HCT116 (cell line): ENCODE measurements at regions not wholly inside any gene's neighbourhood (a gene's known extent, or its start where the extent isn't known, plus 50 kb on each side); places are given as distances from the start of the nearest gene placed in this dataset.
"Not testable (repeated sequence)": the region's sequence is repeated elsewhere in the genome, so short reads cannot be mapped to it uniquely, and the experiment has no call there.

Experiments used
- ATAC-seq: fragments of 200-7000 bp; cut with Tn5 transposase; 2 replicates; pipeline ENCODE4 v1.9.1; 2020; ENCODE audit warnings: mild to moderate bottlenecking, moderate library complexity
- BruUV-seq: library from RNA; stranded (reverse); fragments of 400-500 nt; replicated peaks from 2 replicates; lab custom pipeline; 2021; lab: Mats Ljungman, UMichigan
- CTCF ChIA-PET: fragments of 300-600 bp; sonication (Branson Sonifier 250); formaldehyde crosslinking; loops from one replicate; lab custom pipeline; 2021; ENCODE audit warnings: antibody characterized with exemption; lab: Charles Lee
- POLR2A ChIA-PET: fragments of 300-600, 350-600 bp; sonication (Branson Sonifier 250); formaldehyde crosslinking; loops from one replicate; lab custom pipeline; 2021; ENCODE audit warnings: antibody characterized with exemption; lab: Charles Lee
- RAD21 ChIA-PET, 2 experiments: fragments of 300-600 bp; sonication (Branson Sonifier 250); formaldehyde crosslinking; loops; one replicate each; lab custom pipeline; 2023; ENCODE audit warnings: low total read pairs in 2 of 2; ENCODE audit not compliant: uncharacterized antibody in 2 of 2, unreplicated experiment in 2 of 2, low non-redundant PET in 1 of 2; lab: Charles Lee
- DNase-seq: peaks from one replicate; pipeline ENCODE4 v3.0.0-alpha.2; 2010; ENCODE audit warnings: low read depth, low spot score
- H2AFZ ChIP-seq: fragments of 200-600 bp; shearing (Covaris generic), sonication (generic); 2 replicates; pipeline ENCODE4 v1.6.1; 2017; ENCODE audit warnings: low read depth, mixed run types, mixed read lengths, antibody characterized with exemption, low read length; ENCODE audit not compliant: poor library complexity, severe bottlenecking
- H3K27ac ChIP-seq: 2 replicates; pipeline ENCODE4 v1.5.1; 2012; ENCODE audit warnings: low read depth, low read length
- H3K27me3 ChIP-seq: fragments of 200-600 bp; sonication (generic); 2 replicates; pipeline ENCODE4 v1.6.1; 2016; ENCODE audit warnings: mixed run types, low read length, mixed read lengths; ENCODE audit not compliant: insufficient read depth
- H3K36me3 ChIP-seq, 2 experiments: fragments of 200-500 bp in 1 of 2; fragments of 200-600 bp in 1 of 2; sonication (Bioruptor generic) in 1 of 2; sonication (generic) in 1 of 2; 2 replicates each; pipeline versions ENCODE4 v1.5.1 to v1.6.1; 2014 to 2016; ENCODE audit warnings: low read length in 2 of 2, inconsistent platforms in 1 of 2, mixed read lengths in 1 of 2, mixed run types in 1 of 2; ENCODE audit not compliant: insufficient read depth in 2 of 2, control insufficient read depth in 1 of 2
- H3K4me1 ChIP-seq, 2 experiments: fragments of 200-600 bp in 1 of 2; sonication (generic) in 1 of 2; 2 replicates each; pipeline versions ENCODE4 v1.5.1 to v1.6.1; 2012 to 2017; ENCODE audit warnings: low read length in 2 of 2, inconsistent platforms in 1 of 2, mild to moderate bottlenecking in 1 of 2, mixed read lengths in 1 of 2, mixed run types in 1 of 2, moderate library complexity in 1 of 2; ENCODE audit not compliant: insufficient read depth in 2 of 2, control insufficient read depth in 1 of 2
- H3K4me2 ChIP-seq: fragments of 200-600 bp; sonication (generic); 2 replicates; pipeline ENCODE4 v1.6.1; 2017; ENCODE audit warnings: mixed run types, low read length, mixed read lengths
- H3K4me3 ChIP-seq, 2 experiments: fragments of 200-600 bp in 1 of 2; sonication (generic) in 1 of 2; replicated peaks in 1 of 2; 2 replicates each; pipeline ENCODE4 v1.5.1; 2011 to 2016; ENCODE audit warnings: low read length in 2 of 2, control low read depth in 1 of 2, low read depth in 1 of 2, mild to moderate bottlenecking in 1 of 2, mixed read lengths in 1 of 2, mixed run types in 1 of 2
- H3K79me2 ChIP-seq: fragments of 200-600 bp; sonication (generic); 2 replicates; pipeline ENCODE4 v1.6.1; 2017; ENCODE audit warnings: mild to moderate bottlenecking, mixed run types, low read length, moderate library complexity, mixed read lengths; ENCODE audit not compliant: insufficient read depth
- H3K9ac ChIP-seq: fragments of 200-600 bp; sonication (generic); 2 replicates; pipeline ENCODE4 v1.6.1; 2016; ENCODE audit warnings: low read length, mixed read lengths
- H3K9me2 ChIP-seq: fragments of 200-600 bp; sonication (generic), shearing (Covaris generic); 2 replicates; pipeline ENCODE4 v1.6.1; 2017; ENCODE audit warnings: mixed run types, mild to moderate bottlenecking, moderate library complexity; ENCODE audit not compliant: insufficient read depth
- H3K9me3 ChIP-seq, 2 experiments: fragments of 200-500 bp in 1 of 2; fragments of 200-600 bp in 1 of 2; sonication (Bioruptor generic) in 1 of 2; sonication (generic) in 1 of 2; 2 replicates each; pipeline ENCODE4 v1.6.1; 2014 to 2017; ENCODE audit warnings: low read length in 2 of 2, mixed read lengths in 2 of 2, inconsistent platforms in 1 of 2, low read depth in 1 of 2, mild to moderate bottlenecking in 1 of 2, mixed run types in 1 of 2, moderate library complexity in 1 of 2; ENCODE audit not compliant: control insufficient read depth in 1 of 2, insufficient read depth in 1 of 2
- H4K20me1 ChIP-seq: fragments of 200-600 bp; sonication (generic), shearing (Covaris generic); 2 replicates; pipeline ENCODE4 v1.6.1; 2017; ENCODE audit warnings: mixed run types, mild to moderate bottlenecking, moderate library complexity; ENCODE audit not compliant: insufficient read depth
- CEBPB ChIP-seq: IDR thresholded peaks from 2 replicates; pipeline ENCODE4 v1.6.1; 2012; ENCODE audit warnings: low read depth
- EGR1 ChIP-seq: IDR thresholded peaks from 2 replicates; pipeline ENCODE4 v1.6.1; 2012; ENCODE audit warnings: low read depth
- ELF1 ChIP-seq: IDR thresholded peaks from 2 replicates; pipeline ENCODE4 v1.6.1; 2012; ENCODE audit warnings: low read depth, borderline replicate concordance
- EZH2phosphoT487 ChIP-seq: fragments of 200-600 bp; IDR thresholded peaks from 2 replicates; pipeline ENCODE4 v1.6.1; 2018; ENCODE audit warnings: antibody characterized with exemption, borderline replicate concordance
- FOSL1 ChIP-seq: IDR thresholded peaks from 2 replicates; pipeline ENCODE4 v1.6.1; 2012; ENCODE audit warnings: low read depth
- POLR2A ChIP-seq: IDR thresholded peaks from 2 replicates; pipeline ENCODE4 v1.7.0; 2011; ENCODE audit warnings: borderline replicate concordance; ENCODE audit not compliant: insufficient read depth, insufficient read length; ENCODE audit errors: extremely low read depth
- RAD21 ChIP-seq: IDR thresholded peaks from 2 replicates; pipeline ENCODE4 v1.6.1; 2012; ENCODE audit warnings: low read depth, mild to moderate bottlenecking
- SIN3A ChIP-seq: IDR thresholded peaks from 2 replicates; pipeline ENCODE4 v1.6.1; 2012; ENCODE audit warnings: low read depth
- SP1 ChIP-seq: IDR thresholded peaks from 2 replicates; pipeline ENCODE4 v1.6.1; 2012; ENCODE audit warnings: low read depth
- SRF ChIP-seq: IDR thresholded peaks from 2 replicates; pipeline ENCODE4 v1.6.1; 2012; ENCODE audit warnings: low read depth
- ZFX ChIP-seq: fragments of 450-650 bp; IDR thresholded peaks from 2 replicates; pipeline ENCODE4 v1.6.1; 2017
- ZNF274 ChIP-seq: fragments of 200-500 bp; sonication (Bioruptor generic); IDR thresholded peaks from 2 replicates; pipeline ENCODE4 v1.6.1; 2014; ENCODE audit warnings: mild to moderate bottlenecking, low read depth, low read length, inconsistent platforms
- intact Hi-C: fragments of 100-400 bp; cut with micrococcal nuclease; formaldehyde crosslinking; loops from 2 replicates; pipeline ENCODE4 v1.10.0; 2022
- TF ChIP-seq, protein P1 (sequence below): IDR thresholded peaks from 2 replicates; pipeline ENCODE4 v1.6.1; 2012; ENCODE audit warnings: low read depth
- TF ChIP-seq, protein P2 (sequence below): IDR thresholded peaks from 2 replicates; pipeline ENCODE4 v1.6.1; 2011; ENCODE audit warnings: mild to moderate bottlenecking, low read length, moderate library complexity; ENCODE audit not compliant: insufficient replicate concordance; ENCODE audit errors: extremely low read depth
- TF ChIP-seq, protein P3 (sequence below): IDR thresholded peaks from 2 replicates; pipeline ENCODE4 v1.6.1; 2012

DNA sequence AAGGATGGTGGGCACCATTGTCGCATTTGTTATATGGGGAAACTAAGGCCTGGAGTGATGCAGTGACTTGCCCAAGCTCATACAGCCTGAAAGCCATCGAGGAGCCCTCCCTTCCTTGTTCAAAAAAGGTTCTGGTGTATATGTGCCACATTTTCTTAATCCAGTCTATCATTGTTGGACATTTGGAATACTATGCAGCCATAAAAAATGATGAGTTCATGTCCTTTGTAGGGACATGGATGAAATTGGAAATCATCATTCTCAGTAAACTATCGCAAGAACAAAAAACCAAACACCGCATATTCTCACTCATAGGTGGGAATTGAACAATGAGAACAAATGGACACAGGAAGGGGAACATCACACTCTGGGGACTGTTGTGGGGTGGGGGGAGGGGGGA is 191.4 kb downstream of the MN1 start:
- RAD21 ChIA-PET, H4K20me1 ChIP-seq, BruUV-seq, H3K9me3 ChIP-seq, H3K4me1 ChIP-seq, H3K27ac ChIP-seq, H3K79me2 ChIP-seq, H2AFZ ChIP-seq, H3K4me2 ChIP-seq, H3K27me3 ChIP-seq, H3K4me3 ChIP-seq, H3K36me3 ChIP-seq, CTCF ChIA-PET, H3K9me2 ChIP-seq, intact Hi-C loops, POLR2A ChIA-PET, H3K9ac ChIP-seq, DNase-seq, ATAC-seq: not testable (repeated sequence)

DNA sequence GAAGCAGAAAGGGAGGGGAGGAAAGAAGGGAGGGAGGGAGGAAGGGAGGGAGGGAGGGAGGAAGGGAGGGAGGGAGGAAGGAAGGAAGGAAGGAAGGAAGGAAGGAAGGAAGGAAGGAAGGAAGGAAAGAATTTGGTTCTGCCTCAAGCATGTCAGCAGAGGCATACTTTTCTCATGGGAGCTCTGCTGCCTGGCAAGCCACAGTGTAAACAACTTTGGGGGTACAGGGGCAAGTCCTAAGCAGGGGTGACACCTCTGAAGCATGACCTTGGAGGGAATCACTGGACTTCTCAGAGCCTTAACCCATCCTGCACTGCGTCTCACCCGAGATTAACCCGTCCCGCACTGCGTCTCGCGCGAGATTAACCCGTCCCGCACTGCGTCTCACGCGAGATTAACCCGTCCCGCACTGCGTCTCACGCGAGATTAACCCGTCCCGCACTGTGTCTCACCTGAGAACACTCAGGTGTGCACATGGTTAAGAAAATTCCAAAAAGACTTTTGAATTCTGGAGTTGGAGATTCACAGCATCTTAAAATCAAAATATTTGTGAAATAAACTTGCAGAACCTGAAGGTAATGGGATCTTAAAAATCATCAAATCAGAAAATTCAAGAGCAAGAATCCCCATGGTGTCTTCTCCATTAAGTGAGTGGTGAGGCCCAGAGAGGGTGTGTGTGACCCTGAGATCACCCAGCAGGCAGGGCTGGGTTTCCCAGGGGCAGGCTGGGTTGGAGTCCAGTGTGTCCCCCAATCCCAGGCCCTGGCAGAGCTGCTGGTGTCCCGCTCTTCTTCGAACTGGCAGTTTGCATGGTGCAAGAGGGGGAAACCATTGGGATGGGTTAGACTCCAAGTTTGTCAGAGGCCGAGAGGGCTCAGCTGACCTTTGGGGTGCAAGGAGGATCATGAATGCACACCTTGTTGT is 190.4 kb downstream of the MN1 start:
- RAD21 ChIA-PET = no interaction called here
- no peak overlapping the region for H3K27ac ChIP-seq
- no TSS peak for BruUV-seq
- no peaks in the 10 kb centered on the region for H3K4me1 ChIP-seq
- H3K9me2 ChIP-seq = no peaks in the 10 kb centered on the region
- H3K4me2 ChIP-seq = no peak overlapping the region
- no peak overlapping the region for H3K9ac ChIP-seq
- H2AFZ ChIP-seq = no peak overlapping the region
- H3K36me3 ChIP-seq = no peaks in the 10 kb centered on the region
- intact Hi-C loops = no loop called here
- ATAC-seq = no peak
- POLR2A ChIA-PET = no interaction called here
- no peaks in the 10 kb centered on the region for H4K20me1 ChIP-seq
- no peak for DNase-seq
- no peaks in the 10 kb centered on the region for H3K27me3 ChIP-seq
- CTCF ChIA-PET = no interaction called here
- no peak overlapping the region for H3K4me3 ChIP-seq
- no peaks in the 10 kb centered on the region for H3K79me2 ChIP-seq
- no peaks in the 10 kb centered on the region for H3K9me3 ChIP-seq
- TF ChIP-seq SRF = no peak
- TF ChIP-seq CEBPB = no peak
- TF ChIP-seq, protein P1, sequence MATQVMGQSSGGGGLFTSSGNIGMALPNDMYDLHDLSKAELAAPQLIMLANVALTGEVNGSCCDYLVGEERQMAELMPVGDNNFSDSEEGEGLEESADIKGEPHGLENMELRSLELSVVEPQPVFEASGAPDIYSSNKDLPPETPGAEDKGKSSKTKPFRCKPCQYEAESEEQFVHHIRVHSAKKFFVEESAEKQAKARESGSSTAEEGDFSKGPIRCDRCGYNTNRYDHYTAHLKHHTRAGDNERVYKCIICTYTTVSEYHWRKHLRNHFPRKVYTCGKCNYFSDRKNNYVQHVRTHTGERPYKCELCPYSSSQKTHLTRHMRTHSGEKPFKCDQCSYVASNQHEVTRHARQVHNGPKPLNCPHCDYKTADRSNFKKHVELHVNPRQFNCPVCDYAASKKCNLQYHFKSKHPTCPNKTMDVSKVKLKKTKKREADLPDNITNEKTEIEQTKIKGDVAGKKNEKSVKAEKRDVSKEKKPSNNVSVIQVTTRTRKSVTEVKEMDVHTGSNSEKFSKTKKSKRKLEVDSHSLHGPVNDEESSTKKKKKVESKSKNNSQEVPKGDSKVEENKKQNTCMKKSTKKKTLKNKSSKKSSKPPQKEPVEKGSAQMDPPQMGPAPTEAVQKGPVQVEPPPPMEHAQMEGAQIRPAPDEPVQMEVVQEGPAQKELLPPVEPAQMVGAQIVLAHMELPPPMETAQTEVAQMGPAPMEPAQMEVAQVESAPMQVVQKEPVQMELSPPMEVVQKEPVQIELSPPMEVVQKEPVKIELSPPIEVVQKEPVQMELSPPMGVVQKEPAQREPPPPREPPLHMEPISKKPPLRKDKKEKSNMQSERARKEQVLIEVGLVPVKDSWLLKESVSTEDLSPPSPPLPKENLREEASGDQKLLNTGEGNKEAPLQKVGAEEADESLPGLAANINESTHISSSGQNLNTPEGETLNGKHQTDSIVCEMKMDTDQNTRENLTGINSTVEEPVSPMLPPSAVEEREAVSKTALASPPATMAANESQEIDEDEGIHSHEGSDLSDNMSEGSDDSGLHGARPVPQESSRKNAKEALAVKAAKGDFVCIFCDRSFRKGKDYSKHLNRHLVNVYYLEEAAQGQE = no peak
- TF ChIP-seq, protein P2, sequence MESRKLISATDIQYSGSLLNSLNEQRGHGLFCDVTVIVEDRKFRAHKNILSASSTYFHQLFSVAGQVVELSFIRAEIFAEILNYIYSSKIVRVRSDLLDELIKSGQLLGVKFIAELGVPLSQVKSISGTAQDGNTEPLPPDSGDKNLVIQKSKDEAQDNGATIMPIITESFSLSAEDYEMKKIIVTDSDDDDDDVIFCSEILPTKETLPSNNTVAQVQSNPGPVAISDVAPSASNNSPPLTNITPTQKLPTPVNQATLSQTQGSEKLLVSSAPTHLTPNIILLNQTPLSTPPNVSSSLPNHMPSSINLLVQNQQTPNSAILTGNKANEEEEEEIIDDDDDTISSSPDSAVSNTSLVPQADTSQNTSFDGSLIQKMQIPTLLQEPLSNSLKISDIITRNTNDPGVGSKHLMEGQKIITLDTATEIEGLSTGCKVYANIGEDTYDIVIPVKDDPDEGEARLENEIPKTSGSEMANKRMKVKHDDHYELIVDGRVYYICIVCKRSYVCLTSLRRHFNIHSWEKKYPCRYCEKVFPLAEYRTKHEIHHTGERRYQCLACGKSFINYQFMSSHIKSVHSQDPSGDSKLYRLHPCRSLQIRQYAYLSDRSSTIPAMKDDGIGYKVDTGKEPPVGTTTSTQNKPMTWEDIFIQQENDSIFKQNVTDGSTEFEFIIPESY = no peak
- no peak for TF ChIP-seq SIN3A
- TF ChIP-seq POLR2A = no peak
- TF ChIP-seq FOSL1 = no peak
- no peak for TF ChIP-seq ZFX
- TF ChIP-seq, protein P3, sequence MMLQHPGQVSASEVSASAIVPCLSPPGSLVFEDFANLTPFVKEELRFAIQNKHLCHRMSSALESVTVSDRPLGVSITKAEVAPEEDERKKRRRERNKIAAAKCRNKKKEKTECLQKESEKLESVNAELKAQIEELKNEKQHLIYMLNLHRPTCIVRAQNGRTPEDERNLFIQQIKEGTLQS = no peak
- TF ChIP-seq ELF1 = no peak
- no peak for TF ChIP-seq RAD21
- TF ChIP-seq SP1 = no peak
- TF ChIP-seq ZNF274 = no peak
- TF ChIP-seq EZH2phosphoT487 = no peak
- no peak for TF ChIP-seq EGR1
